ENCODE measurements at regions not wholly inside any gene's neighbourhood (a gene's known extent, or its start where the extent isn't known, plus 50 kb on each side); places are given as distances from the start of the nearest gene placed in this dataset.

GRCh38 chr2:43033016-43033270 is 193.5 kb downstream of the ZFP36L2 start (continued):
- no peak for TF ChIP-seq ZNF462 (CRISPR knock-in tag; IDR thresholded peaks at IDR 0.05)
- no peak for TF ChIP-seq NANOG (IDR thresholded peaks at IDR 0.05; ENCODE audit: borderline replicate concordance)
- no peak for TF ChIP-seq CTCF (conservative IDR thresholded peaks at IDR 0.05; ENCODE audit: low read depth in 2 of 2)
- no peak for TF ChIP-seq POLR2AphosphoS5 (IDR thresholded peaks at IDR 0.05; ENCODE audit: low read depth)
- no peak for TF ChIP-seq ZNF114 (CRISPR knock-in tag; IDR thresholded peaks at IDR 0.05)
- TF ChIP-seq, protein P1, sequence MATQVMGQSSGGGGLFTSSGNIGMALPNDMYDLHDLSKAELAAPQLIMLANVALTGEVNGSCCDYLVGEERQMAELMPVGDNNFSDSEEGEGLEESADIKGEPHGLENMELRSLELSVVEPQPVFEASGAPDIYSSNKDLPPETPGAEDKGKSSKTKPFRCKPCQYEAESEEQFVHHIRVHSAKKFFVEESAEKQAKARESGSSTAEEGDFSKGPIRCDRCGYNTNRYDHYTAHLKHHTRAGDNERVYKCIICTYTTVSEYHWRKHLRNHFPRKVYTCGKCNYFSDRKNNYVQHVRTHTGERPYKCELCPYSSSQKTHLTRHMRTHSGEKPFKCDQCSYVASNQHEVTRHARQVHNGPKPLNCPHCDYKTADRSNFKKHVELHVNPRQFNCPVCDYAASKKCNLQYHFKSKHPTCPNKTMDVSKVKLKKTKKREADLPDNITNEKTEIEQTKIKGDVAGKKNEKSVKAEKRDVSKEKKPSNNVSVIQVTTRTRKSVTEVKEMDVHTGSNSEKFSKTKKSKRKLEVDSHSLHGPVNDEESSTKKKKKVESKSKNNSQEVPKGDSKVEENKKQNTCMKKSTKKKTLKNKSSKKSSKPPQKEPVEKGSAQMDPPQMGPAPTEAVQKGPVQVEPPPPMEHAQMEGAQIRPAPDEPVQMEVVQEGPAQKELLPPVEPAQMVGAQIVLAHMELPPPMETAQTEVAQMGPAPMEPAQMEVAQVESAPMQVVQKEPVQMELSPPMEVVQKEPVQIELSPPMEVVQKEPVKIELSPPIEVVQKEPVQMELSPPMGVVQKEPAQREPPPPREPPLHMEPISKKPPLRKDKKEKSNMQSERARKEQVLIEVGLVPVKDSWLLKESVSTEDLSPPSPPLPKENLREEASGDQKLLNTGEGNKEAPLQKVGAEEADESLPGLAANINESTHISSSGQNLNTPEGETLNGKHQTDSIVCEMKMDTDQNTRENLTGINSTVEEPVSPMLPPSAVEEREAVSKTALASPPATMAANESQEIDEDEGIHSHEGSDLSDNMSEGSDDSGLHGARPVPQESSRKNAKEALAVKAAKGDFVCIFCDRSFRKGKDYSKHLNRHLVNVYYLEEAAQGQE (IDR thresholded peaks at IDR 0.05; ENCODE audit: unreplicated experiment) = no peak
- TF ChIP-seq JUNB (IDR thresholded peaks at IDR 0.05; ENCODE audit: unreplicated experiment) = no peak
- no peak for TF ChIP-seq CREB1 (CRISPR knock-in tag; IDR thresholded peaks at IDR 0.05; ENCODE audit: low read depth)

Data from GM23338 (cell line).